ENCODE measurements at regions not wholly inside any gene's neighbourhood (a gene's known extent, or its start where the extent isn't known, plus 50 kb on each side); places are given as distances from the start of the nearest gene placed in this dataset.

- no peak for DNase-seq (ENCODE audit: low spot score)
- H3K36me3 Mint-ChIP-seq (ENCODE audit: low read depth) = no peaks in the 10 kb centered on the region
These were observed 831.5 kb downstream of the ROBO2 start for GRCh38 chr3:77871436-77871835.

GRCh38 chr3:77873598-77873997, 833.7 kb downstream of the ROBO2 start:
- Mint-ChIP-seq H3K27me3 (ENCODE audit: low read depth) (no peaks in the 10 kb centered on the region), H3K36me3 (ENCODE audit: low read depth) (no peaks in the 10 kb centered on the region), H3K4me3 (ENCODE audit: unreplicated experiment) (no peak overlapping the region), H3K4me1 (ENCODE audit: low read depth) (peaks cover 9% of the 10 kb centered on the region), H3K9me3 (ENCODE audit: low read depth) (peaks cover 10% of the 10 kb centered on the region), H3K27ac (ENCODE audit: unreplicated experiment) (no peak overlapping the region)
- DNase-seq (ENCODE audit: low spot score) = no peak
- TF ChIP-seq CTCF (IDR thresholded peaks at IDR 0.05) = no peak

More at GRCh38 chr3:77871436-77871835, 831.5 kb downstream of the ROBO2 start:
- H3K9me3 Mint-ChIP-seq (ENCODE audit: low read depth) = peaks cover 6% of the 10 kb centered on the region
- no peak for TF ChIP-seq CTCF (IDR thresholded peaks at IDR 0.05)
- H3K27me3 Mint-ChIP-seq (ENCODE audit: low read depth) = no peaks in the 10 kb centered on the region
- H3K4me3 Mint-ChIP-seq (ENCODE audit: unreplicated experiment) = no peak overlapping the region
- peaks cover 8% of the 10 kb centered on the region for H3K4me1 Mint-ChIP-seq (ENCODE audit: low read depth)
- H3K27ac Mint-ChIP-seq (ENCODE audit: unreplicated experiment) = no peak overlapping the region

- no peak for DNase-seq (ENCODE audit: low spot score)
- H3K9me3 Mint-ChIP-seq (ENCODE audit: low read depth) = no peaks in the 10 kb centered on the region
- no peaks in the 10 kb centered on the region for H3K36me3 Mint-ChIP-seq (ENCODE audit: low read depth)
- no peak overlapping the region for H3K4me3 Mint-ChIP-seq (ENCODE audit: unreplicated experiment)
- H3K4me1 Mint-ChIP-seq (ENCODE audit: low read depth) = peaks cover 9% of the 10 kb centered on the region
- H3K27ac Mint-ChIP-seq (ENCODE audit: unreplicated experiment) = no peak overlapping the region
- TF ChIP-seq CTCF (IDR thresholded peaks at IDR 0.05) = no peak
- no peaks in the 10 kb centered on the region for H3K27me3 Mint-ChIP-seq (ENCODE audit: low read depth)
These were observed 845.5 kb downstream of the ROBO2 start for GRCh38 chr3:77885381-77885780.

GRCh38 chr3:77887611-77888010, 847.7 kb downstream of the ROBO2 start:
- no peaks in the 10 kb centered on the region for H3K36me3 Mint-ChIP-seq (ENCODE audit: low read depth)
- no peak for TF ChIP-seq CTCF (IDR thresholded peaks at IDR 0.05)
- no peak overlapping the region for H3K4me3 Mint-ChIP-seq (ENCODE audit: unreplicated experiment)
- no peaks in the 10 kb centered on the region for H3K27me3 Mint-ChIP-seq (ENCODE audit: low read depth)
- H3K27ac Mint-ChIP-seq (ENCODE audit: unreplicated experiment) = peak overlapping the region; percentile 34
- no peaks in the 10 kb centered on the region for H3K9me3 Mint-ChIP-seq (ENCODE audit: low read depth)
- DNase-seq (ENCODE audit: low spot score) = no peak
- H3K4me1 Mint-ChIP-seq (ENCODE audit: low read depth) = peaks cover 7% of the 10 kb centered on the region

GRCh38 chr3:77889616-77890015, 849.7 kb downstream of the ROBO2 start:
- Mint-ChIP-seq H3K4me1 (ENCODE audit: low read depth) (peaks cover 7% of the 10 kb centered on the region), H3K4me3 (ENCODE audit: unreplicated experiment) (no peak overlapping the region), H3K27ac (ENCODE audit: unreplicated experiment) (no peak overlapping the region), H3K27me3 (ENCODE audit: low read depth) (no peaks in the 10 kb centered on the region), H3K9me3 (ENCODE audit: low read depth) (peaks cover 5% of the 10 kb centered on the region), H3K36me3 (ENCODE audit: low read depth) (no peaks in the 10 kb centered on the region)
- TF ChIP-seq CTCF (IDR thresholded peaks at IDR 0.05) = no peak
- DNase-seq (ENCODE audit: low spot score) = no peak
